DND-41 (cell line): ENCODE measurements at regions not wholly inside any gene's neighbourhood (a gene's known extent, or its start where the extent isn't known, plus 50 kb on each side); places are given as distances from the start of the nearest gene placed in this dataset.

Experiments
- ATAC-seq: fragments of 200-7000 bp; cut with Tn5 transposase; 3 replicates; pipeline ENCODE4 v1.9.1; 2021; ENCODE audit warnings: low read depth; ENCODE audit not compliant: insufficient read depth
- DNase-seq: peaks from one replicate; pipeline ENCODE4 v3.0.0-alpha.2; 2020
- H2AFZ ChIP-seq: 2 replicates; pipeline ENCODE4 v1.6.0; 2012; ENCODE audit warnings: low read depth, low read length
- H3K27ac ChIP-seq: 2 replicates; pipeline ENCODE4 v1.5.1; 2012; ENCODE audit warnings: low read length, inconsistent platforms
- H3K27me3 ChIP-seq: fragments of 200-600 bp; sonication (generic); 2 replicates; pipeline ENCODE4 v1.6.0; 2012; ENCODE audit warnings: low read length, mild to moderate bottlenecking, inconsistent platforms; ENCODE audit not compliant: insufficient read depth, poor library complexity
- H3K36me3 ChIP-seq: 2 replicates; pipeline ENCODE4 v1.5.1; 2012; ENCODE audit warnings: low read length, inconsistent platforms; ENCODE audit not compliant: insufficient read depth
- H3K4me1 ChIP-seq: 2 replicates; pipeline ENCODE4 v1.5.1; 2012; ENCODE audit warnings: mild to moderate bottlenecking, low read length; ENCODE audit not compliant: insufficient read depth
- H3K4me2 ChIP-seq: 2 replicates; pipeline ENCODE4 v1.6.0; 2012; ENCODE audit warnings: mild to moderate bottlenecking, moderate library complexity, low read length, inconsistent platforms; ENCODE audit not compliant: insufficient read depth
- H3K4me3 ChIP-seq, 2 experiments: fragments of 200-600 bp in 1 of 2; shearing (Covaris generic) in 1 of 2; 2 replicates each; pipeline ENCODE4 v1.5.1; 2012 to 2016; ENCODE audit warnings: inconsistent platforms in 2 of 2, low read length in 2 of 2, mild to moderate bottlenecking in 2 of 2, low read depth in 1 of 2, moderate library complexity in 1 of 2
- H3K79me2 ChIP-seq: 2 replicates; pipeline ENCODE4 v1.6.0; 2012; ENCODE audit warnings: low read length, inconsistent platforms; ENCODE audit not compliant: insufficient read depth
- H3K9ac ChIP-seq: 2 replicates; pipeline ENCODE4 v1.6.0; 2012; ENCODE audit warnings: low read depth, mild to moderate bottlenecking, inconsistent platforms, low read length, moderate library complexity
- H3K9me3 ChIP-seq: 2 replicates; pipeline ENCODE4 v1.5.1; 2012; ENCODE audit warnings: low read length, moderate library complexity, mild to moderate bottlenecking, inconsistent platforms; ENCODE audit not compliant: insufficient read depth, severe bottlenecking
- H4K20me1 ChIP-seq: 2 replicates; pipeline ENCODE4 v1.6.0; 2012; ENCODE audit warnings: low read length; ENCODE audit not compliant: insufficient read depth
- EZH2 ChIP-seq: IDR thresholded peaks from 3 replicates; pipeline ENCODE4 v1.6.1; 2012; ENCODE audit warnings: borderline replicate concordance, low read depth, mild to moderate bottlenecking, moderate library complexity, low read length, inconsistent platforms; ENCODE audit not compliant: severe bottlenecking
- TF ChIP-seq, protein P1 (sequence below): IDR thresholded peaks from 2 replicates; pipeline ENCODE4 v1.5.1; 2012; ENCODE audit warnings: borderline replicate concordance, low read length, moderate library complexity, mild to moderate bottlenecking; ENCODE audit not compliant: poor library complexity, severe bottlenecking; ENCODE audit errors: extremely low read depth

DNA sequence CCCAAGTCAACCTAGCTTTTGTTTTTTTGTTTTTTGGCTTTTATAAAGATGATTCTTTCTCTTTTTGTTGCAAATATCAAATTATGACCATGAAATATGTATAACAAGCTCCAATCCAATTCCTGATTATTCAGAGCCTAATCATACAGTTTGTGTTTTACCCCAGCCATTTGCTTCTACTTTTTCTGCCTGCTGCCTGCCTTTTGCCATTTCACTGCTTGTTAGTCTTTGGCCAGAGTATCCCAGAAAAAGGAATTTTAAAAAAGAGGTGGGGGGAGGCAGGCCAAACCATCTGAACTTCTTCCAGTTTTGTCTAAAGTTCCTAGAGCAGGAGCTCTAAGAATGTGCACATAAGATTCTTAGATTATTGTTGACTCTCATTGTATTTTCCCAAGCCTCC, 211.9 kb upstream of the VRK2 start:
- H3K4me2 ChIP-seq, result no peak overlapping the region
- TF ChIP-seq EZH2, result no peak
- TF ChIP-seq, protein P1, sequence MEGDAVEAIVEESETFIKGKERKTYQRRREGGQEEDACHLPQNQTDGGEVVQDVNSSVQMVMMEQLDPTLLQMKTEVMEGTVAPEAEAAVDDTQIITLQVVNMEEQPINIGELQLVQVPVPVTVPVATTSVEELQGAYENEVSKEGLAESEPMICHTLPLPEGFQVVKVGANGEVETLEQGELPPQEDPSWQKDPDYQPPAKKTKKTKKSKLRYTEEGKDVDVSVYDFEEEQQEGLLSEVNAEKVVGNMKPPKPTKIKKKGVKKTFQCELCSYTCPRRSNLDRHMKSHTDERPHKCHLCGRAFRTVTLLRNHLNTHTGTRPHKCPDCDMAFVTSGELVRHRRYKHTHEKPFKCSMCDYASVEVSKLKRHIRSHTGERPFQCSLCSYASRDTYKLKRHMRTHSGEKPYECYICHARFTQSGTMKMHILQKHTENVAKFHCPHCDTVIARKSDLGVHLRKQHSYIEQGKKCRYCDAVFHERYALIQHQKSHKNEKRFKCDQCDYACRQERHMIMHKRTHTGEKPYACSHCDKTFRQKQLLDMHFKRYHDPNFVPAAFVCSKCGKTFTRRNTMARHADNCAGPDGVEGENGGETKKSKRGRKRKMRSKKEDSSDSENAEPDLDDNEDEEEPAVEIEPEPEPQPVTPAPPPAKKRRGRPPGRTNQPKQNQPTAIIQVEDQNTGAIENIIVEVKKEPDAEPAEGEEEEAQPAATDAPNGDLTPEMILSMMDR, result no peak
- no peaks in the 10 kb centered on the region for H3K27me3 ChIP-seq
- no peaks in the 10 kb centered on the region for H4K20me1 ChIP-seq
- ATAC-seq, result no peak
- H3K27ac ChIP-seq, result no peak overlapping the region
- no peaks in the 10 kb centered on the region for H3K4me1 ChIP-seq
- H3K4me3 ChIP-seq, result no peak overlapping the region
- no peak overlapping the region for H3K9ac ChIP-seq
- H3K79me2 ChIP-seq, result no peaks in the 10 kb centered on the region
- no peak for DNase-seq
- H2AFZ ChIP-seq, result no peak overlapping the region
- no peaks in the 10 kb centered on the region for H3K9me3 ChIP-seq
- no peaks in the 10 kb centered on the region for H3K36me3 ChIP-seq

DNA sequence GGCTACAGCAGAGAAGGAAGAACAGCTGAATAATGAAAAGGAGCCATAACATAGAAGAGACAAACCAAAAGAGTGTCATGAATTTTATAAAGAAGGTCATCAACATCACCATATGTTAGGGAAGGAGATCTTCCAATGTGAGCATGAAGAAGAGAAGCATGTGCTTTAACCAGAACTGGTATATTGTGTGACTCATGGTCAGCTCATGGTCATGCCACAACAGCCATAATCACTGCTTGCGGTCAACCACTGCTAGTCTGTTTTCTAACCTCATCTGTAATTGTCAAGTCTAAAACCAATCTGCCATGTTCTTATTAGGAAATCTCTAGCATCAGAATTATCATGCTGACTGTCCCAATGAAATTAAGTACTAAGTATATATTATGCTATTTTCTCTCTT, 204.1 kb upstream of the VRK2 start:
- Histone ChIP-seq H2AFZ (no peak overlapping the region), H3K9me3 (no peaks in the 10 kb centered on the region), H3K27ac (no peak overlapping the region), H4K20me1 (no peaks in the 10 kb centered on the region), H3K4me3 (no peak overlapping the region), H3K27me3 (no peaks in the 10 kb centered on the region), H3K36me3 (no peaks in the 10 kb centered on the region), H3K9ac (no peak overlapping the region), H3K79me2 (no peaks in the 10 kb centered on the region), H3K4me1 (no peaks in the 10 kb centered on the region), H3K4me2 (no peak overlapping the region)
- no peak for TF ChIP-seq EZH2
- TF ChIP-seq, protein P1, result no peak
- ATAC-seq (no peak), DNase-seq (no peak)

DNA sequence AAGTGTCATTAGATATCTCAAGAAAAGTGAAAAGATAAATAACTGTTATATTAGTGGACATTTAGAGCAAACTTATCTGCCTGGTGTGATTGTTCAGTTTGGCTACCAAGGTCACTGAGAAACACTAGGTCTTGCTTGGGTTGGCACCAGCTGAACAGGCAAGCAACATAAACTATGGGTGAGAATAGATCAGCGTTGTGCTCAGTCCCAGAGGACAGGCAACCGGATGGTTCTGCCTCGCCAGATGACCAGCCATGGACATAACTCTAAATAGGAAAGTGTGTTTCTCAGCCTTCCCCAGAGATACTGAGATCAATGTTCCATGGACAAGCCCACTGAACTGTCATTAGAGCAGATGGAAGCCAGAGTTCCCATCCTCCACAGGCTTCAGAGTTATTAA, 203.4 kb upstream of the VRK2 start:
- Histone ChIP-seq H3K4me3 (no peak overlapping the region), H3K79me2 (no peaks in the 10 kb centered on the region), H3K27ac (no peak overlapping the region), H3K4me2 (no peak overlapping the region), H3K4me1 (no peaks in the 10 kb centered on the region), H3K9ac (no peak overlapping the region), H2AFZ (no peak overlapping the region), H3K27me3 (no peaks in the 10 kb centered on the region), H4K20me1 (no peaks in the 10 kb centered on the region), H3K9me3 (no peaks in the 10 kb centered on the region), H3K36me3 (no peaks in the 10 kb centered on the region)
- ATAC-seq, result no peak
- no peak for DNase-seq
- TF ChIP-seq, protein P1, result no peak
- no peak for TF ChIP-seq EZH2

DNA sequence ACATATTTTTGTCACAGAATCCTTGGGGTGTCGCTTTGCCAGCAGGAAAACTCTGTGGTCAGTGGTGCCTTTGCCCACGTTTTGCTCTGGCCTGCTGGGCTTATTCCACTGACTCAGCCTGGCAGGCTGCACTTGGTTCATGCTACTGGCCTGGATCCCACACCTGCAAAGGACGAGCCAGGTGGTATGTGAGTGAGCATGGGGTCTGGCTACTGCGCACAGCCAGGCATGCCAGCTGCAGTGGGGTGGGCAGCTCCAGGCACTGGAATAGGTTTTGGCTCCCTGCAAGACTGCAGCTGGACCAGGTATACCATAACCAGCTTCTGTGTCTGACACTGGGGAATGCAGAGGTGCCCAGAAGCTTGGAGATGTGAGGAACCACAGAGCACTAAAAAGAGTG, 197.9 kb upstream of the VRK2 start:
- Histone ChIP-seq H3K4me1 (no peaks in the 10 kb centered on the region), H3K9me3 (no peaks in the 10 kb centered on the region), H3K4me3 (no peak overlapping the region), H3K9ac (no peak overlapping the region), H3K4me2 (no peak overlapping the region), H3K36me3 (no peaks in the 10 kb centered on the region), H3K27me3 (no peaks in the 10 kb centered on the region), H4K20me1 (no peaks in the 10 kb centered on the region), H3K79me2 (no peaks in the 10 kb centered on the region), H3K27ac (no peak overlapping the region), H2AFZ (no peak overlapping the region)
- DNase-seq (no peak), ATAC-seq (no peak)
- TF ChIP-seq, protein P1, result no peak
- no peak for TF ChIP-seq EZH2
